HUES64 (cell line): ENCODE measurements at regions not wholly inside any gene's neighbourhood (a gene's known extent, or its start where the extent isn't known, plus 50 kb on each side); places are given as distances from the start of the nearest gene placed in this dataset.

Source experiments
- H3K27ac ChIP-seq: 2 replicates; pipeline ENCODE4 v1.7.0; 2013; ENCODE audit warnings: low read depth, low read length, inconsistent platforms
- H3K27me3 ChIP-seq: 2 replicates; pipeline ENCODE4 v1.6.1; 2013; ENCODE audit warnings: mild to moderate bottlenecking, low read length; ENCODE audit not compliant: insufficient read depth
- H3K36me3 ChIP-seq: 2 replicates; pipeline ENCODE4 v1.6.1; 2013; ENCODE audit warnings: mild to moderate bottlenecking, low read length; ENCODE audit not compliant: insufficient read depth
- H3K4me1 ChIP-seq: 2 replicates; pipeline ENCODE4 v1.6.1; 2013; ENCODE audit warnings: mild to moderate bottlenecking, low read length, moderate library complexity; ENCODE audit not compliant: insufficient read depth
- H3K4me3 ChIP-seq: 2 replicates; pipeline ENCODE4 v1.5.1; 2013; ENCODE audit warnings: mild to moderate bottlenecking, low read length, moderate library complexity
- H3K9ac ChIP-seq: 2 replicates; pipeline ENCODE4 v1.6.1; 2013; ENCODE audit warnings: mild to moderate bottlenecking, low read depth, low read length
- H3K9me3 ChIP-seq: 2 replicates; pipeline ENCODE4 v1.6.1; 2013; ENCODE audit warnings: low read depth, low read length; ENCODE audit not compliant: insufficient read depth
- WGBS: fragments of 150-250, 120-280 bp; methylation state at CpG from one replicate; pipeline ENCODE4 v1.1.7; 2013; ENCODE audit warnings: missing lambda C conversion rate; 5-methylcytosine and 5-hydroxymethylcytosine counted together

DNA sequence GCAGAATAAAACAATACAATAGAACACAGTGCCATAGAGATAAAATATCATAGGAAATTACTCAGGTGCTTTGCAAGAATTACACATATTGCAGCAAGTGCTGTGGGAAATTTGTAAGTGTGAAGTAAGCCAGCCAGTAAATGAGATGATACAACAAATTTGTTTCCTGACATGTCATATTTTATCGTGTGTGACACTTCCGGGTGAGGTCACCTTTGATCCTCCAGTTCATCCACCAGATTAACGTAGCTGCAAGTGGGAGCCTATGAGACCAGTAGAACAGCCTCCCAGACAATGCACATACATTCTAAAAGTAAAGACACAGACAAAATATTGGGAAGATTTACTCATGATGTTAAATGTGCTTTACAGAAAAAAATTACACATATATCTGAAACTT is 72.2 kb downstream of the PRDM9 start:
- no peak overlapping the region for H3K4me3 ChIP-seq
- no peaks in the 10 kb centered on the region for H3K9me3 ChIP-seq
- no peaks in the 10 kb centered on the region for H3K36me3 ChIP-seq
- no peak overlapping the region for H3K27ac ChIP-seq
- 96% methylated on average over 3 of the region's 3 CpGs for WGBS
- H3K4me1 ChIP-seq: no peaks in the 10 kb centered on the region
- no peak overlapping the region for H3K9ac ChIP-seq
- H3K27me3 ChIP-seq: no peaks in the 10 kb centered on the region

DNA sequence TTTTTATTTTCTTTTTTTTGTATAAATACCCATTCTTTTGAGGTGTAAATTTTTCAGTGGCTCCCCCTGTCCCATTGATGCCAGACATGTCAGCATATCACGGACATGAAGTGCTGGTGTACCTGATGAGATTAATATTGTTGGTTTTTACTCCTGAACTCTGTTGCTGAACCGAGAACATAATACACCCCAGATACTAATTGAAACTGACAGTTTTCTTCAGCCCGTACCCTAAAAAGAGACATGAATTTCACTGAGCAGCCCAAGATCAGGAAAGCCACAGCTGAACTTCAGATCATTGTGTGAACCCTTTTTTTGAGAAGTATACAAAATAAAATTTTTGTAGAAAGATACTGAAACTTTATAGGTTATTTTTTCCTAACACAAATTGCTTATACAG is 75.7 kb downstream of the PRDM9 start:
- Histone ChIP-seq H3K27me3 (no peaks in the 10 kb centered on the region), H3K4me1 (no peaks in the 10 kb centered on the region), H3K9ac (no peak overlapping the region), H3K36me3 (no peaks in the 10 kb centered on the region), H3K27ac (no peak overlapping the region), H3K9me3 (no peaks in the 10 kb centered on the region), H3K4me3 (no peak overlapping the region)
- 89% methylated on average over 3 of the region's 3 CpGs for WGBS

DNA sequence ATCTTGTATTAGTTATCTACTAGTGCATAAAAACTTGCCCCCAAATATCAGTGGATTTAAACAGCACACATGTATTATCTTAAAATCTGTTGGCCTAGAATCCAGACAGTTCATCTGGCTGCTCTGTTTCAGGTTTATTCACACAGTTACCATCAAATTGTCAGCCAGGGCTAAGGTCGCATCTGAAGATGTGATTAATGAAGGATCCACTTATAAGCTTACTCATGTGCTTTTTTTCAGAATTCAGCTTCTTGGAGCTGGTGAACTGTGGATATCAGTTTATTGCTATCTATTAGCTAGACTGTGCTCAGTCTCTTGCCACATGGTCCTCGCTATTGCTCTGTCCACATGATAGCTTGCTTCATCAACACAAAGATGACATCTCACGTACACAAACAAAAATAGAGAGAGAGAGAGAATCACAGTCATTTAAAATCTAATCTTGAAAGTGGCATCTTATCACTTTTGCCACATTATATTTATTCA is 81.5 kb downstream of the PRDM9 start:
- no peaks in the 10 kb centered on the region for H3K9me3 ChIP-seq
- H3K36me3 ChIP-seq: no peaks in the 10 kb centered on the region
- H3K27me3 ChIP-seq: no peaks in the 10 kb centered on the region
- H3K27ac ChIP-seq: no peak overlapping the region
- H3K4me1 ChIP-seq: no peaks in the 10 kb centered on the region
- no peak overlapping the region for H3K4me3 ChIP-seq
- no peak overlapping the region for H3K9ac ChIP-seq
- WGBS: 100% methylated on average over 3 of the region's 3 CpGs

DNA sequence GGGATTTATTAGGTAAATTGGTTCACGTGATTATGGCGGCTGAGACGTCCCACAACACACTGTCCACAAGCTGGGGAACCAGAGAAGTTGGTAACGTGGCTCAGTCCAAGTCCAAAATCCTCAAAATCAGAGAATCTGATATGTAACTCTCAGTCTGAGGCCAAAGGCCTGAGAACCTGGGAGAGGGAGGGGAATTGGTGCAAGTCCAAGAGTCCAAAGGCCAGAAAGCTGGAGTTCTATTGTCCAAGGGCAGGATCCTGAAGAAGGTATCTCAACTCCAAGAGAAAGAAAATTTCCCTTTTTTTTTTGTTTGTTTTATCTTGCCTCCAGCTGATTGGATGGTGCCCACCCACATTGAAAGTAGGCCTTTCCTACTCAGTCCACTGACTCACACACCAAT is 83.8 kb downstream of the PRDM9 start:
- no peak overlapping the region for H3K27ac ChIP-seq

DNA sequence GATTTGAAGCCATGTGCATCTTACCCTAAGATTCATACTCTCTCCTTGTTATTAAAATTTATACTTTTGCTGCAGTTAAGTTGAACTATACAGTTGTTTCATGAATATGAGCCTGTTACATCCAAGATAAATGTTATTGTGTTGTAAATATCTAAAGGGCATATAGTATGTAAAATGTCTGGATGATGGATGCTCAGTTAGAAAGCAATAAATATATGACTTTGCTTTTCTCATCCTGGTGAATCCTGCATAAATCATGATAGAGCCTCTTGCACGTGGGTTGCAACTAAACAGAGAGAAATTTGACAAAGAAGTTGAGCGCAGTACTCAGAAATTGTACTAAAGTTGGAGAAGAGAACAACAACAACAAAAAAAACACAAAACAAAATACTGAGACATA is 99.5 kb downstream of the PRDM9 start:
- no peaks in the 10 kb centered on the region for H3K27me3 ChIP-seq
- no peaks in the 10 kb centered on the region for H3K9me3 ChIP-seq
- no peak overlapping the region for H3K27ac ChIP-seq
- no peak overlapping the region for H3K9ac ChIP-seq
- H3K4me1 ChIP-seq: no peaks in the 10 kb centered on the region
- no peaks in the 10 kb centered on the region for H3K36me3 ChIP-seq
- WGBS: 100% methylated on average over 1 of the region's 2 CpGs
- no peak overlapping the region for H3K4me3 ChIP-seq

More for the DNA sequence above, 83.8 kb downstream of the PRDM9 start:
- Histone ChIP-seq H3K4me1 (no peaks in the 10 kb centered on the region), H3K4me3 (no peak overlapping the region), H3K36me3 (no peaks in the 10 kb centered on the region), H3K27me3 (no peaks in the 10 kb centered on the region), H3K9ac (no peak overlapping the region), H3K9me3 (no peaks in the 10 kb centered on the region)
- WGBS: 89% methylated on average over 4 of the region's 4 CpGs

DNA sequence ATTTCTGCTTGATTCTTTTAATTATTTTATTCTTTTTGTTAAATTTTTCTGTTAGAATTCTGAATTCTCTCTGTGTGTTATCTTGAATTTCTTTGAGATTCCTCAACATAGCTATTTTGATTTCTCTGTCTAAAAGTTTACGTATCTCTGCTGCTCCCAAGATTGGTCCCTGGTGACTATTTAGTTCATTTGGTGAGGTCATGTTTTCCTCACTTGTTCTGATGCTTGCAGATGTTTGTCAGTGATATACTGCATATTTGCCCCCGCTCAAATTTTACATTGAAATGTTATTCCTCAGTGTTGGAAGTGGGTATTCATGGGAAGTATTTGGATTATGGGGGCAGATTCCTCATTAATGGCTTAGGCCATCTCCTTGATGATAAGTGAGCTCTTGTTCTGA is 105.3 kb downstream of the PRDM9 start:
- no peaks in the 10 kb centered on the region for H3K4me1 ChIP-seq
- H3K36me3 ChIP-seq: no peaks in the 10 kb centered on the region
- WGBS: 94% methylated on average over 2 of the region's 2 CpGs
- H3K27ac ChIP-seq: no peak overlapping the region
- no peak overlapping the region for H3K4me3 ChIP-seq
- no peak overlapping the region for H3K9ac ChIP-seq
- H3K9me3 ChIP-seq: peaks cover 27% of the 10 kb centered on the region
- H3K27me3 ChIP-seq: no peaks in the 10 kb centered on the region

DNA sequence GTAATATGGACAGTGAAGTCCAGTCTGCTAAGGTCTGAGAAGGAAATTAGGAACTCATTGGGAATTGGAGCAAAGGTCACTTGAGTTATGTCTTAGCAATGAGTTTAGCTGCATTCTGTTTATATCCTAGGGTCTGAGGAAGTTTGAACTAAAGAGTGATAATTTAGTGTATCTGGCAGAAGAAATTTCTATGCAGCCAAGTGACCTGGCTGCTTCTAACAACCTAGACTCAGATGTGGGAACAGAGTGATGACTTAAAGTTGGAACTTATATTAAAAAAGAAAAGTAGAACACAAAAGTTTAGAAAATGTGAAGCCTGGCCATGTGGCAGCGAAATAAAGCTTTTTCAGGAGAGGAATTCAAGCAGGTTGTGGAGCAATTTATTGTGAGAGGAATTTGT is 106.2 kb downstream of the PRDM9 start:
- no peaks in the 10 kb centered on the region for H3K4me1 ChIP-seq
- H3K27me3 ChIP-seq: no peaks in the 10 kb centered on the region
- H3K36me3 ChIP-seq: no peaks in the 10 kb centered on the region
- no peak overlapping the region for H3K9ac ChIP-seq
- 87% methylated on average over 1 of the region's 1 CpG for WGBS
- peaks cover 32% of the 10 kb centered on the region for H3K9me3 ChIP-seq
- H3K27ac ChIP-seq: no peak overlapping the region
- no peak overlapping the region for H3K4me3 ChIP-seq

DNA sequence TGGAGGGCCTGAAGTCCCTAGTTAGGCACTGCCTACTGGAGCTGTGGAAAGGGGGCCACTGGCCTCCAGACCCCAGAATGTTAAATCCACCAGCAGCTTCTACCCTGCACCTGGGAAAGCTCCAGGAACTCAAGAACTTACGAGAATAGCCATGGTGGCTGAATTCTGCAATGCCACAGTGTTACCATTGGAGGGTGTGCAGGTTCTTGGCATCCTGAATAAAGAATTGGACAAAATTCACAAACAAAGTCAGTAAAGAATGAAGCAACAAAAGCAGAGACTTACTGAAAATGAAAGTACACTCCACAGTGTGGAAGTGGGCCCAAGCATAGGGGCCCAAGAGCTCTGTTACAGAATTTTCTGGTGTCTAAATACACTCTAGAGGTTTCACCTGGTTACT is 107.0 kb downstream of the PRDM9 start:
- Histone ChIP-seq H3K4me1 (no peaks in the 10 kb centered on the region), H3K27me3 (no peaks in the 10 kb centered on the region), H3K36me3 (no peaks in the 10 kb centered on the region), H3K9me3 (peaks cover 32% of the 10 kb centered on the region), H3K27ac (no peak overlapping the region), H3K9ac (no peak overlapping the region), H3K4me3 (no peak overlapping the region)
- WGBS: 89% methylated on average over 1 of the region's 1 CpG

DNA sequence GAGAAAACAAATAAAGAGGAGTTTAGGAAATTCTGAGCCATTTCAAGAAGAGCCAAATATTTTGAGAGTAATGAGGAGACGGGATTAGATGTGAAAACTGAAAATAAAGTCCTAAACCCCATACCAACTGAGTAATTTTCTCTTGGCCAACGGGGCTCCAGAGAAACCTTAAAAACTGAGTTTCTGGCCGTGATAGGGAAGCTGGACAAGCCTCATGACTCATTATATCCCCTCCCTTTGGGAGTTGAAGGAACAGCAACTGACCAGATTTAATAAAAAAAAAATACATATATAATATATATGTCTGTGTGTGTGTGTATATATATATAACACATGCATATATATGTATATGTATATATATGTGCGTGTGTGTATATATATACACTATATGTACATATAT is 119.6 kb downstream of the PRDM9 start:
- no peak overlapping the region for H3K27ac ChIP-seq
- H3K9me3 ChIP-seq: no peaks in the 10 kb centered on the region
- H3K4me1 ChIP-seq: no peaks in the 10 kb centered on the region
- H3K4me3 ChIP-seq: no peak overlapping the region
- H3K27me3 ChIP-seq: no peaks in the 10 kb centered on the region
- H3K36me3 ChIP-seq: no peaks in the 10 kb centered on the region
- H3K9ac ChIP-seq: no peak overlapping the region
- WGBS: 90% methylated on average over 2 of the region's 4 CpGs

DNA sequence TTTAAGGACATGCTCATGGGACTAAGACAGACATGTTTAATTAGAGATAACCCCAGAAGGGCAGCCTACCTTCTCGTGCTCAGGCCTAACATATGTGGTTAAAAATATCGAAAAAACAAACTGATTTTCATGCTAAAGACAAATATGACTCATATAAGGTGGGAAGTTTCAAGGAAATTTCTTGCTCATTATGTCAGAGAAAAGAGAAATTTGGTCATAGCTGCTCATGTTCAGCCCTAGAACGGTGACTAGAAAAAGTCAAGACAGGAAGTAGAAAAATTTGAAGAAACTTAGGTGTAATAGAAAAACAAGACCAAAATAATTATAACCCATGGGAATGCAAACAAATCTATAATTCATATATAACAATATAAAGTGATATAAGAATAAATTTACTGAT is 120.6 kb downstream of the PRDM9 start:
- no peak overlapping the region for H3K4me3 ChIP-seq
- 94% methylated on average over 3 of the region's 3 CpGs for WGBS
- no peaks in the 10 kb centered on the region for H3K36me3 ChIP-seq
- no peak overlapping the region for H3K9ac ChIP-seq
- no peaks in the 10 kb centered on the region for H3K27me3 ChIP-seq
- no peaks in the 10 kb centered on the region for H3K9me3 ChIP-seq
- H3K27ac ChIP-seq: no peak overlapping the region
- H3K4me1 ChIP-seq: no peaks in the 10 kb centered on the region

DNA sequence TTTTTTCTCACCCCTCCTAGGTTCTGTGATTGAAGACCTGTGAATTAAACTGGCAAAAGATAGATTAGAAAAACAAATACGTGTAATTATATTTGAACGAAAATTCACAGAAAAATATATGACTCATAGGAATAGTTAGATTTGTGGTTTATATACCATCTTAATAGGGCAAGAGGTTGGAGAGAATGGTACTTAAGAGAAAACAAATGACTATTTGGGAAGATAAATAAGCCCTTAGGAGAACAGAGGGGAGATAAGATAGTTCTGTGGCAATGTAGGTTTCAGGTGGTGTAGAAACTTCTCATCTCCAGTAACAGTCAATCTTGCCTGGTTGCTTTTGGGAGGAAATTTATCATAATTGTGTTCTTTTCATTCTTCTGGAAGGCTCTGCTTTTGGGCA is 122.0 kb downstream of the PRDM9 start:
- Histone ChIP-seq H3K9ac (no peak overlapping the region), H3K4me1 (no peaks in the 10 kb centered on the region), H3K27me3 (no peaks in the 10 kb centered on the region), H3K9me3 (no peaks in the 10 kb centered on the region), H3K36me3 (no peaks in the 10 kb centered on the region), H3K4me3 (no peak overlapping the region), H3K27ac (no peak overlapping the region)
- 100% methylated on average over 2 of the region's 2 CpGs for WGBS

DNA sequence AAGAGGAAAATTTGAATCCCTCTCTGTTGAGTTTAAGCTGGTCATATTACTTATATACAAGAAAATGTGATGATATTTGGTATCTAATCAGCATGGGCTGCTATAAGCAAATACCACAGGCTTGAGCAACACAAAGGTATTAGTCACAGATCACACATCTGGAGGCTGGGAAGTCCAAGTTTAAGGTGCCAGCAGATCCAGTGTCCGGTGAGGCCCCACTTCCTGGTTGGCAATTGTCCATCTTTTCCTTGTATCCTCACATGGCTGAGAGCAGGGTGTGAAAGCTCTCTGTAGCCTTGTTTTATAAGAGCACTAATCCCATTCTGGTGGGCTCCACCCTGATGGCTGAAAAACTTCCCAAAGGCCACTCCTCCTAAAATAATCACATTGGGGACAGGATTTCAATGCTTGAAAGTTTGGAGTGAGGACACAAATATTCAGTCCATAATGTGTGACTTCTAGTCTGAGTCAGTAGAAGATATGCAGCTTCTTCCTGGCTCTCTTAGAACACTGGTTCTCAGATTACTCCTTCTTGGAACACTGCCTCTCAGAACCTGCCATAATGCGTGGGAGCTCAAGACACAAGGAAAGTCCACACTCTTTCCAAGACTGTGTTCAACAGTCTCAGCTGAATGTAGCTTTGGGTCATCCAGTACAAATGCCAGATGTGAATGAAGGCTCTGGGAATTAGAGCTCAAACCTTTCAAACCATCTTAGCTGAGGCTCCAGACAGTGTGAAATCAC is 124.1 kb downstream of the PRDM9 start:
- 95% methylated on average over 2 of the region's 2 CpGs for WGBS
- no peak overlapping the region for H3K9ac ChIP-seq
- no peaks in the 10 kb centered on the region for H3K36me3 ChIP-seq
- H3K4me3 ChIP-seq: no peak overlapping the region
- H3K27ac ChIP-seq: no peak overlapping the region
- H3K4me1 ChIP-seq: no peaks in the 10 kb centered on the region
- H3K27me3 ChIP-seq: no peaks in the 10 kb centered on the region
- H3K9me3 ChIP-seq: no peaks in the 10 kb centered on the region
